IMR-90 (cell line): ENCODE measurements at regions not wholly inside any gene's neighbourhood (a gene's known extent, or its start where the extent isn't known, plus 50 kb on each side); places are given as distances from the start of the nearest gene placed in this dataset.

Experiments
- ATAC-seq: fragments of 200-7000 bp; cut with Tn5 transposase; 2 replicates; pipeline ENCODE4 v1.9.1; 2020; ENCODE audit warnings: low read depth, mild to moderate bottlenecking, moderate library complexity
- BruUV-seq: library from RNA; stranded (reverse); fragments of 400-500 nt; replicated peaks from 2 replicates; lab custom pipeline; 2021; lab: Mats Ljungman, UMichigan
- CTCF ChIA-PET: fragments of 300-600 bp; formaldehyde crosslinking; extraction: SDS; loops from one replicate; lab custom pipeline; 2021; ENCODE audit warnings: antibody characterized with exemption; lab: Yijun Ruan, JAX
- POLR2A ChIA-PET: fragments of 300-600 bp; sonication (Branson Sonifier 250); formaldehyde crosslinking; loops from one replicate; lab custom pipeline; 2022; ENCODE audit warnings: antibody characterized with exemption; ENCODE audit not compliant: unreplicated experiment; lab: Charles Lee
- DNase-seq: peaks from one replicate; pipeline ENCODE4 v3.0.0; 2013
- H2AFZ ChIP-seq: replicated peaks from 2 replicates; pipeline ENCODE3; 2013; ENCODE audit warnings: low read length, mild to moderate bottlenecking; ENCODE audit not compliant: poor library complexity
- H2AK5ac ChIP-seq: 2 replicates; pipeline ENCODE4 v1.6.1; 2013; ENCODE audit warnings: low read depth, low read length, inconsistent platforms
- H2AK9ac ChIP-seq: replicated peaks from 2 replicates; pipeline ENCODE3; 2013; ENCODE audit warnings: mild to moderate bottlenecking, low read depth, low read length, moderate library complexity; ENCODE audit not compliant: poor library complexity
- H2BK120ac ChIP-seq: 2 replicates; pipeline ENCODE4 v1.6.1; 2013; ENCODE audit warnings: low read depth, low read length, inconsistent platforms
- H2BK15ac ChIP-seq: 3 replicates; pipeline ENCODE4 v1.6.1; 2013; ENCODE audit warnings: low read depth, low read length, inconsistent platforms
- H2BK20ac ChIP-seq: 2 replicates; pipeline ENCODE4 v1.6.1; 2013; ENCODE audit warnings: low read depth, mild to moderate bottlenecking, inconsistent platforms, low read length, moderate library complexity
- H2BK5ac ChIP-seq: 2 replicates; pipeline ENCODE4 v1.6.1; 2013; ENCODE audit warnings: mild to moderate bottlenecking, low read depth, low read length, inconsistent platforms; ENCODE audit not compliant: poor library complexity, severe bottlenecking
- H3K14ac ChIP-seq: replicated peaks from 2 replicates; pipeline ENCODE4 v1.6.1; 2013; ENCODE audit warnings: low read depth, low read length, inconsistent platforms
- H3K18ac ChIP-seq: 2 replicates; pipeline ENCODE4 v1.6.1; 2013; ENCODE audit warnings: low read depth, low read length, control low read depth
- H3K23ac ChIP-seq: 2 replicates; pipeline ENCODE4 v1.6.1; 2013; ENCODE audit warnings: low read depth, low read length, inconsistent platforms
- H3K27ac ChIP-seq: 2 replicates; pipeline ENCODE4 v1.5.1; 2013; ENCODE audit warnings: mild to moderate bottlenecking, control low read depth, low read length; ENCODE audit not compliant: insufficient read depth
- H3K27me3 ChIP-seq: 2 replicates; pipeline ENCODE4 v1.6.1; 2013; ENCODE audit warnings: low read length; ENCODE audit not compliant: control insufficient read depth, insufficient read depth
- H3K36me3 ChIP-seq: 2 replicates; pipeline ENCODE4 v1.6.1; 2013; ENCODE audit warnings: low read length, mixed read lengths; ENCODE audit not compliant: control insufficient read depth, insufficient read depth
- H3K4ac ChIP-seq: 2 replicates; pipeline ENCODE4 v1.6.1; 2013; ENCODE audit warnings: low read depth, low read length, inconsistent platforms
- H3K4me1 ChIP-seq: 2 replicates; pipeline ENCODE4 v1.6.1; 2013; ENCODE audit warnings: low read length, mixed read lengths; ENCODE audit not compliant: control insufficient read depth, insufficient read depth
- H3K4me2 ChIP-seq: 2 replicates; pipeline ENCODE4 v1.6.1; 2013; ENCODE audit warnings: low read depth, mild to moderate bottlenecking, control low read depth, low read length, moderate library complexity
- H3K4me3 ChIP-seq: 2 replicates; pipeline ENCODE4 v1.5.1; 2013; ENCODE audit warnings: low read depth, mild to moderate bottlenecking, control low read depth, low read length, moderate library complexity; ENCODE audit not compliant: insufficient read depth
- H3K56ac ChIP-seq: 2 replicates; pipeline ENCODE4 v1.6.1; 2013; ENCODE audit warnings: low read length, inconsistent platforms; ENCODE audit not compliant: insufficient read depth; ENCODE audit errors: extremely low read depth
- H3K79me1 ChIP-seq, 2 experiments: 2 replicates each; pipeline ENCODE4 v1.6.1; 2013; ENCODE audit warnings: low read length in 2 of 2, inconsistent platforms in 1 of 2, low read depth in 1 of 2
- H3K9ac ChIP-seq: 2 replicates; pipeline ENCODE4 v1.6.1; 2013; ENCODE audit warnings: low read depth, low read length, control low read depth
- H3K9me1 ChIP-seq: 2 replicates; pipeline ENCODE4 v1.6.1; 2013; ENCODE audit warnings: low read length, inconsistent platforms; ENCODE audit not compliant: insufficient read depth
- H3K9me3 ChIP-seq: 2 replicates; pipeline ENCODE4 v1.6.1; 2013; ENCODE audit warnings: low read length; ENCODE audit not compliant: control insufficient read depth, insufficient read depth
- H4K20me1 ChIP-seq: 2 replicates; pipeline ENCODE4 v1.6.1; 2013; ENCODE audit warnings: low read length, inconsistent platforms; ENCODE audit not compliant: insufficient read depth
- H4K5ac ChIP-seq: 2 replicates; pipeline ENCODE4 v1.6.1; 2013; ENCODE audit warnings: mild to moderate bottlenecking, low read depth, low read length, control low read depth
- H4K8ac ChIP-seq, 2 experiments: 2 replicates each; pipeline ENCODE4 v1.6.1; 2013; ENCODE audit warnings: low read depth in 2 of 2, low read length in 2 of 2, control low read depth in 1 of 2, inconsistent platforms in 1 of 2
- H4K91ac ChIP-seq: 2 replicates; pipeline ENCODE4 v1.6.1; 2013; ENCODE audit warnings: low read depth, low read length, inconsistent platforms; ENCODE audit not compliant: insufficient read depth
- MAZ ChIP-seq: IDR thresholded peaks from 2 replicates; pipeline ENCODE4 v1.6.1; 2012; ENCODE audit warnings: low read depth, mild to moderate bottlenecking, low read length, improper control_type of control experiment, moderate library complexity, borderline replicate concordance
- POLR2A ChIP-seq: IDR thresholded peaks from 2 replicates; pipeline ENCODE4 v1.6.1; 2012; ENCODE audit warnings: mild to moderate bottlenecking, low read depth, low read length
- WGBS, 2 experiments: methylation state at CpG; one replicate each; pipeline versions ENCODE4 v1.1.5 to v1.1.7; 2013; ENCODE audit warnings: missing lambda C conversion rate in 2 of 2; ENCODE audit not compliant: insufficient read length in 1 of 2; ENCODE audit errors: extremely low coverage in 2 of 2; 5-methylcytosine and 5-hydroxymethylcytosine counted together
- dilution Hi-C: fragments of 300-500 bp; cut with HindIII; formaldehyde crosslinking; loops from one replicate; pipeline ENCODE4 v1.14.3; 2018; ENCODE audit warnings: low sequenced_read_pairs; ENCODE audit not compliant: unreplicated experiment
- in situ Hi-C: fragments of 300-500 bp; cut with MboI; formaldehyde crosslinking; loops from 3 replicates; pipeline ENCODE4 v1.14.3; 2019; ENCODE audit warnings: low sequenced_read_pairs, inconsistent platforms, mixed read lengths
- intact Hi-C: fragments of 100-400 bp; cut with micrococcal nuclease; formaldehyde crosslinking; loops from 2 replicates; pipeline ENCODE4 v1.10.0; 2022
- TF ChIP-seq, protein P1 (sequence below): conservative IDR thresholded peaks from 2 replicates; pipeline ENCODE4 v1.5.1; 2012; ENCODE audit warnings: mild to moderate bottlenecking, low read depth, low read length, improper control_type of control experiment
- TF ChIP-seq, protein P2 (sequence below): fragments of 150-350 bp; IDR thresholded peaks from 2 replicates; pipeline ENCODE4 v1.6.1; 2017; ENCODE audit warnings: mild to moderate bottlenecking, antibody characterized with exemption, low read length, low read depth

DNA sequence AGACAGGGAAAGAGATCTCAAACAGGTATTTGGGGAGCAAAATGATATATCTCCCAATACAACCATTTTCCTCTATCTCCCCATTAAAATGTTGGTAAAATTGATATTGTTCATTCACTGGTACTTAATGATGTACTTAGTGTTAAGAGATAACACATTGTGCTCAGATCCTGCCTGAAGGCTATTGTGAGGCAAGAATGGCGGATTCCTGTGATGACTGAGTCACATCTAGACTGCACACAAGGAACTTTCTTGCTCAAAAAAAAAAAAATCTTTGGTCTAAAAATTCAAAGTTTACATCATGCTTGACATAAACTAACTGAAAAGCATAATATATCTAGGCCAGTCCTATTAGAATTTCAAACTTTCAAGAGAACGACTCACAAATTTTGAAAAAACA lies 171.1 kb upstream of the TTC14 start:
- H2BK120ac ChIP-seq = no peak overlapping the region
- H4K20me1 ChIP-seq = no peaks in the 10 kb centered on the region
- H3K36me3 ChIP-seq = no peaks in the 10 kb centered on the region
- ATAC-seq (no peak), DNase-seq (peak; percentile 31)
- no peak overlapping the region for H3K23ac ChIP-seq
- ChIA-PET POLR2A (no interaction called here), CTCF (no interaction called here)
- H2AK5ac ChIP-seq = no peak overlapping the region
- H3K4me2 ChIP-seq = no peak overlapping the region
- no peak overlapping the region for H3K27ac ChIP-seq
- H2AFZ ChIP-seq = no peak overlapping the region
- no peak overlapping the region for H4K91ac ChIP-seq
- 0 out of 2 replicates have a peak, but pooled peaks cover 1% of the 10 kb centered on the region for H3K4me1 ChIP-seq
- H3K9me3 ChIP-seq = no peaks in the 10 kb centered on the region
- H3K27me3 ChIP-seq = no peaks in the 10 kb centered on the region
- H2AK9ac ChIP-seq = no peak overlapping the region
- in situ Hi-C loops (no loop called here), dilution Hi-C loops (no loop called here), intact Hi-C loops (no loop called here)
- no peak overlapping the region for H2BK5ac ChIP-seq
- no peak overlapping the region for H3K18ac ChIP-seq
- no peaks in the 10 kb centered on the region for H3K9me1 ChIP-seq
- H3K56ac ChIP-seq = no peak overlapping the region
- TF ChIP-seq, protein P1, sequence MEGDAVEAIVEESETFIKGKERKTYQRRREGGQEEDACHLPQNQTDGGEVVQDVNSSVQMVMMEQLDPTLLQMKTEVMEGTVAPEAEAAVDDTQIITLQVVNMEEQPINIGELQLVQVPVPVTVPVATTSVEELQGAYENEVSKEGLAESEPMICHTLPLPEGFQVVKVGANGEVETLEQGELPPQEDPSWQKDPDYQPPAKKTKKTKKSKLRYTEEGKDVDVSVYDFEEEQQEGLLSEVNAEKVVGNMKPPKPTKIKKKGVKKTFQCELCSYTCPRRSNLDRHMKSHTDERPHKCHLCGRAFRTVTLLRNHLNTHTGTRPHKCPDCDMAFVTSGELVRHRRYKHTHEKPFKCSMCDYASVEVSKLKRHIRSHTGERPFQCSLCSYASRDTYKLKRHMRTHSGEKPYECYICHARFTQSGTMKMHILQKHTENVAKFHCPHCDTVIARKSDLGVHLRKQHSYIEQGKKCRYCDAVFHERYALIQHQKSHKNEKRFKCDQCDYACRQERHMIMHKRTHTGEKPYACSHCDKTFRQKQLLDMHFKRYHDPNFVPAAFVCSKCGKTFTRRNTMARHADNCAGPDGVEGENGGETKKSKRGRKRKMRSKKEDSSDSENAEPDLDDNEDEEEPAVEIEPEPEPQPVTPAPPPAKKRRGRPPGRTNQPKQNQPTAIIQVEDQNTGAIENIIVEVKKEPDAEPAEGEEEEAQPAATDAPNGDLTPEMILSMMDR = no peak
- TF ChIP-seq POLR2A (no peak), MAZ (no peak)
- TF ChIP-seq, protein P2, sequence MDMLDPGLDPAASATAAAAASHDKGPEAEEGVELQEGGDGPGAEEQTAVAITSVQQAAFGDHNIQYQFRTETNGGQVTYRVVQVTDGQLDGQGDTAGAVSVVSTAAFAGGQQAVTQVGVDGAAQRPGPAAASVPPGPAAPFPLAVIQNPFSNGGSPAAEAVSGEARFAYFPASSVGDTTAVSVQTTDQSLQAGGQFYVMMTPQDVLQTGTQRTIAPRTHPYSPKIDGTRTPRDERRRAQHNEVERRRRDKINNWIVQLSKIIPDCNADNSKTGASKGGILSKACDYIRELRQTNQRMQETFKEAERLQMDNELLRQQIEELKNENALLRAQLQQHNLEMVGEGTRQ = no peak
- no peaks in the 10 kb centered on the region for H3K79me1 ChIP-seq
- no peak overlapping the region for H3K14ac ChIP-seq
- no TSS peak for BruUV-seq
- H2BK20ac ChIP-seq = no peak overlapping the region
- no peak overlapping the region for H3K9ac ChIP-seq
- H4K8ac ChIP-seq = no peak overlapping the region
- H4K5ac ChIP-seq = no peak overlapping the region
- no peak overlapping the region for H3K4me3 ChIP-seq
- H2BK15ac ChIP-seq = no peak overlapping the region
- H3K4ac ChIP-seq = no peak overlapping the region
- WGBS, 2 experiments = no CpG with 5 or more reads among the region's 2 CpGs
